D341Med (cell line): ENCODE measurements at regions not wholly inside any gene's neighbourhood (a gene's known extent, or its start where the extent isn't known, plus 50 kb on each side); places are given as distances from the start of the nearest gene placed in this dataset.

Source experiments
- DNase-seq: peaks from one replicate; pipeline ENCODE4 v3.0.0; 2012; ENCODE audit warnings: low spot score

DNA sequence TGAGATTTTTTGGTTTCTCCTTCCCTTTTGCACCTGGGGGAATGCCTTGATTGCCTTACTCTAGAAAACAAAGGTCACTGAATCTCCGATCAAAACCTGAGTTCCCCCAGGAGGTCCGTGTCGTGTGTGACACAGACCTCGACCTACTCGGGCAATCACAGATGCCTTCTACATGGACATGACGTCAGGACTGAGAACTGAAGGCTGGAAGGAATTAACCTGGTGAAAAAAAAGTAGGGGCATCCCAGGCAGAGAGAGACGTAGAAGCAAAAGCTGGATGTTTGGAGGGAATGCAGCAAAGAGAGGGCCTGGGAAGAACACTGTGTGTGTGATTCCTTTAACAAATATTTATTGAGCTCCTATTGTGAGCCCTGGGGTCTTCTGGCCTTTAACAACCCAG is 178.0 kb downstream of the PRDM2 start:
- no peak for DNase-seq

DNA sequence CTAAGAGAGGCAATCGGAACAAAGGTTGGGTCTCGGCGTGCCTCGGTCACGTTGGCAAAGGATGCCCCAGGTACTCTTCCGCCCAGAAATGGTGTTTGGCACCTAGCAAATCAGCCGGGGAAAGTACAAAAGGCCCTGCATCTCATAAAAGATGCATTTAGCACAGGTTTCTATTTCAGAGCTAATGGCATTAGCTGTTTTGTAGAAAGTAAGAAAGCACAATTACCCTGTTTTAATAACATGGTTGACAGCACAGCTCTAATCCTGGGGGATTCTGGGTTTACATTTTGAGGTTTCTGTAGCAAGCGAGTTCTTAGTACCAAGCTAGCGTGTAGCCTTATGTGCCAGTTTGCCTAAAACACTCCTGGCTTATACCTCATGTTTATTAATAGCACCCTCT is 178.5 kb downstream of the PRDM2 start:
- DNase-seq = no peak

DNA sequence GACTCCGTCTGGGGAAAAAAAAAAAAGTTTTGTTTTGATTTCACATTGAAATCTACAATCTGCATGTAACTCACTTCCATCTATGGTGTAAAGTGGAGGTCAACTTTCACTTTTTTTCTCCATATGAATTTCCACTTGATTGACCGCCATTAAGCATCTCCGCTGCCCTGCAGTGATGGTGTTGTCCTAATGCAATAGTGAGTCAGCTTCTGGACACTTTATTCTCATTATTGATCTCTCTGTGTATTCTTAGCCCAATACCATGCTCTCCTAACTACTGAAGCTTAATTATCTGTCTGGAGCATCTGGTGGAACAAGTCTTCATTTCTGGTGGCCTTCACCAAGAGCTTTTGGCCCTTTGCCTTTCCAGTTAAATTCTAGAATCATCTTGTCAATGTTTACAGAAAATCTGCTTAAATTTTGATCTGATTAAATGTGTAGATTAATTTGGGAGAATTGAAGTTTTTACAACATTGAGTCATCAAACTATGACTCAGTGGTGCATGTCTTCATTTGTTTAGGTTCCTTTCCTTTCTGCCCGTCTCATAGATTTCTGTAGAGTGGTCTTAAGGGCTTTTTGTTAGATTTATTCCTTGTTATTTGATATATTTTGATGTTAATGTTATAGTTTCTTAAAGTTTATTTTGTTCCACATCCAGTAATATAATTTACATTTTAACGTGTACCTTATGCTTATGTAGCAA is 181.5 kb downstream of the PRDM2 start:
- no peak for DNase-seq

DNA sequence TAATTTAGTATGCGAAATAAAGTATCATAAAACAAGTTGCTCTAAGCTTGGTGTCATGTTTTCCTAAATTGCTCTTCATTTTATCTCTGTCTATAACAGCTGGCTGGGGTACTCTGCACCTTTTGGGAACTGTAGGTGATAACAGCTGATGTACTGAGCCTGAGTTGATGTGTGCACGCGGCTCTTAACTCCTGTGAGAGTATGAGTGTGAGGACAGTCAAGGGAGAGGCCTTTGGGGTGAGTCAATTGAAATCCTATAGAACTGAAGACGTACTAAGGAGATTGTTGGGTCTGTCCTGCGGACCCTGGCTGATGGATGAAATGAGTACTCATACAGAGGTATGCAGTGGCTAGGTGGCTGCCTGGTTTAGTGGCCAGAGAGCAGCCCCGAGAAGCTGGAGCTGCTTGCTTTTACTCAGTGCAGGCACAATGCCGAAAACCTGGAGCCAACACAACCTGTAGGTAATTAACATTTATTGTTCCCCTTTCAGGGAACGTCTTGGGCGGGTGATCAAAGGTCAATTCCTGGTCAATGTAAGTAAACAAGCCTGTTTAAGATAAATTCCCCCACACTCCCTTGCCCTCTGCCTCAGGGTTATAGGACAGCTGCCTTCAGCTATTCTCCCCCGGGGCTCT is 188.5 kb downstream of the PRDM2 start:
- DNase-seq = no peak

DNA sequence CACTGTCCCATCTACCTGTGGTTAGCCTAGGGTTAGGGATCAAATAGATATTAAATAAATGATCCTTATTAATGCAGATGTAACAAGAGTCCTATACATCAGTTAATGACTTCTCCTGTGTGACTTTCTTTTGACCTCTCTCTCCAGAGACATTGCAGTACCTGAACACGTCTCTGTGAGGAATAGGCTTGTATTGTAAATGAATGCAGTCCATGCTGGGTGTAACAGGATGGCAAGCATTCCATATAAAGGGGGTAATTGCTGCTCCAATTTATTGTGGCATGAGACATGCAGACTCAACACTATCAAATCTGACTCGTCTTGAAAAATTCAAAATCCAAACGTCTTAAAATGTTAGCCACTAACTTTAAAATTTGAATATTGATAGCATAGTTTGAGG is 189.5 kb downstream of the PRDM2 start:
- no peak for DNase-seq

DNA sequence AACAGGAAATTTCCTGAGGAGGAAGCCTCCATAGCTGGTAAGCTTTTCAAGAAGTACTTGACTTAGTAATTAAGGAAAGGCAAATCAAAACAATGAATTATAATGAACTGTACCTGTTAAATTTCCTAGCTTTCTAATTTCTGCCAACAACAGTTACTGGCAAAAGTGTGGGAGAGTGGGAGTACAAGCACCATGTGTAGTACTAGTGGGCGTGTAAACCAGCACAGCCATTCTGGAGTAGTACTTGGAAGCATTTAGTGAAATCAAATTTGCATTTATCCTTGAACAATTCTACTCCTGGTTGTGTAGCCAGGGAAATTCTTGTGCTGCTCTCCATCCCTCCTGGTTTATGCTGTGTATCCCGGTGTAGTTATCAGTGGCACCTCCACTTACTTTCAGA is 190.8 kb downstream of the PRDM2 start:
- DNase-seq = no peak

DNA sequence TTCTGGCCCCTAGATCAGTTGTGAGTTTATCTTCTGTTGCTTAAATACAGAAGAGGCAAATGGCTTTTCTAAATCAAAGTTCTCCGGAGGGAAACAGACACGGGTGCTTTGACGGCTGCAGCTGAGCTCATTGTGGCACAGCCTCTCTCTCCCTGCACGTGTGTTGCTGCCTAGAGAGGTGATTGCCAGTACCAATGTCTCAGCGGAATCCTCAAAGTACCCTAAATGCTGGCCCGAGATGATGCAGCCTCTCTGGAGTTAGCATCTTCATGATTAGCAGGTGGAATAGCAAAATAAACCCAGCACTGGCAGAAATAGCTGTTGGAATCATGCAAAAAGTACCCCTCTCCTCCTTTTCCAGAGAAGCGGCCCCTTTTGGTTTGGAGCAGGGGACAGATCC is 192.2 kb downstream of the PRDM2 start:
- no peak for DNase-seq

DNA sequence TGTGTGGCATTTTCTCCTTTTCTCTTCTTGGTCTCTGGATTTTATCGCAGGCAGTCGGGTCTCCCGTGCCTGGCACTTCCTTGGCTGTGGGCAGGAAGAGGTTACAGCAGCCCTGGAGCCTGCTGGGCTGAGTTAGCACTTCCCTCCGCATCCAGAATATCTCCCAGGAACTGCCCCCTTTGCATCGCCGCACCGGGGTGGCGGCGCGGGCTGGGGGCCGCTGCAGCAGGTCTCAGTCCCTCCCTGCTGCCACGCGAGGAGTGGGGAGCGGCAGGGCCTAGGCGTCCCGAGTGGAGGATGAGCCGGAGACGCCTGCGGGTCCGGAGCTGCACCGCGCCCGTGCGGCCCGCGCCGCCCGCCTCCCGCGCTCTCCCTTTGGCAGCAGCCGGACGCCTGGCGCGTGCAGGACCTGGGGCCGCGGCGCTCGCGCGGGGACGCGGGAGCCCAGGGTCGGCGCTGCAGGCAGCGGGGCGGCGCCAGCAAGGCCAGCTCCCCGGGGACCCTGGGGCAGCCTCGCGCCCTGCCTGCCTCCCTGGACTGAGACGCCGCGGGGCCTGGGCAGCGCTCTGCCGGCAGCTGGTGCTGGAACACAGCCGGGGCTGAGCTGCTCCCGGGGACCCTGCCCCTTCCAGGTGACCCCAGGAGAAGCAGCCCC is 192.8 kb downstream of the PRDM2 start:
- peak; percentile 42 for DNase-seq

DNA sequence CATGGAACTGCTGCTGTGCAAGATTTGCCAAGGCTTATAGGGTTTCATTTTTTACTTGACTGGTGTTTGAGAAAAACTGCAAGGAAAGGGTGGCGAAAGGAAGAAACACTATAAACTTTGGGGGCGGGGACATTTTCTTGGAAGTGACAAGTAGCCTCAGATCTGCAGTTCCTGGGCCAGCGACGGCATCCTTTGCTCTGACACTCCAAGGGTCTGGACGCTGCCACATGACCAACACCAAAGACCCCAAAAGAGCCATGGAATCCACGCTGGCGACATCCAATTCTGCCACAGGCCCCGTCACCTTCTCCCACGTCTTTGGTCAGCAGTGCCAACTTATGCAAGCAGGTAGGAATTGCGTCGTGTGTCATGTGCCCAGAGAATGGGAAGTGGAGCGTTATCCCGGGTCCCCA is 193.4 kb downstream of the PRDM2 start:
- no peak for DNase-seq

DNA sequence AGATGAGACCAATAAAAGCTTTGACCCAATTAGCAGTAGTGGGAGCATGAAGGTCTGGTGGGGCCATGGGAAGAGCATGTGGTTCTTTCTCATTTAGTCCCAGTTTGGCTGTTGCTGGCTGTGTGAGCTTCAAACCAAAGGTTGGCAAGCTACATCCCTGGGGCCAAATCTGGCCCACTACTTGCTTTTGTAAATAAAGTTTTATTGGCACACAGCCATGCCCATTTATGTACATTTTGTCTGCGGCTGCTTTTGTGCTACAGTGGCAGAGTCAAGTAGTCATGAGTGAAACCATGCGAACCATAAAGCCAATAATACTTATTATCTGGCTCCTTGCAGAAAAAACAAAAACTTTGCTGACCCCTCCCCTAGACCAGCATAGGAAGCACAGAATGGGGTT is 196.9 kb downstream of the PRDM2 start:
- DNase-seq = no peak

DNA sequence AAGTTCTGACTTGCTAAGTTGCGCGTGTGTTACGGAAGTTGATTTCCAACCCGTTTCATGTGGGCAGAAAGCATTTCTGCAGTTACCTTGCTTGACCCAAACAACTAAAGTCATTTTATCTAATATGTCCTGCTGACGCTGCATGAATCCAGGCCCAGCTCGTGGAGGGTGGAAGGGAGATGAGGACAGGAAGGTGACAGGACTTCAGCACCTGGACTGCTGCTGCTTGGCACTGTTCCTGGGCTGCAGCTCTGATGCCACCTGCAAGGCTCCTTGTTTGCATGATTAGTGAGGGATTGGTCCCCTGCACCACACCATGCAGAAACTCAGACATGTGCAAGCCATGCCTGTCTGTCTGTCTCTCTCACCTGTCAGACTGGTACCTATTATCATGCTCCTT is 198.4 kb downstream of the PRDM2 start:
- DNase-seq = no peak

DNA sequence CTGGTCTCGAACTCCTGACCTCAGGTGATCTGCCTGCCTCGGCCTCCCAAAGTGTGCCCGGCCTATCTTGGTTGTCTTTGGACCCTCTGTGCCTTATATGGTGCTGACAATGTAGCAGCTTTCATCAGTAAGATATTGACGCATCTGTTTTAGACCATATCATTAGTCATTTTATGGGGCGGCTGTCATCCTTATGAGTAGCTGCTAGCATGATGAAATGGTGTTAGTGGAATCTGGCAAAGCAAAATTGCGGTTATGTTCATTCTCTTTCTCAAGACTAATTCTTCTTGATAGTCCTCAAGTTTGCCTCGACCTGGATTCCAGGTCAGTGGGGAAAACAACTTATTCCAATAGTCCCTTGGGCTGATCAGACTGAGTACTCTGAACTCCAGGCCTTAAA is 199.9 kb downstream of the PRDM2 start:
- DNase-seq = no peak

DNA sequence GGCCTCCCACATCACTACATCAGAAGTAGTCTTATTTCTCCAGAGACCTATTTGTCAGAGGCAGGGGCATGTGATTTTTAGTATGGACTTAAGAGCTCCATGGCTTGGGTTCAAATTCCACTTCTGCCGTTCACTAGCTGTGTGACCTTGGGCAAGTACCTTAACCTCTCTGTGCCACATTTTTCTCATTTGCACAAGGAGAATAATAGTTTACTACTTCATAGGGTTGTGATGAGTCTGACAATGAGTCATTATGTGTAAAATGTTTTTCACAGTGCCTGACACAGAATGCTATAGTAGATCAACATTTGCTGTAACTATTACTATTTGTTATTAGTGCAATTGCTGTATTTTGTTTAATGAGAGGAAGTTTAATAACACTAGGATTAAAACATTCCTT is 200.6 kb downstream of the PRDM2 start:
- no peak for DNase-seq

DNA sequence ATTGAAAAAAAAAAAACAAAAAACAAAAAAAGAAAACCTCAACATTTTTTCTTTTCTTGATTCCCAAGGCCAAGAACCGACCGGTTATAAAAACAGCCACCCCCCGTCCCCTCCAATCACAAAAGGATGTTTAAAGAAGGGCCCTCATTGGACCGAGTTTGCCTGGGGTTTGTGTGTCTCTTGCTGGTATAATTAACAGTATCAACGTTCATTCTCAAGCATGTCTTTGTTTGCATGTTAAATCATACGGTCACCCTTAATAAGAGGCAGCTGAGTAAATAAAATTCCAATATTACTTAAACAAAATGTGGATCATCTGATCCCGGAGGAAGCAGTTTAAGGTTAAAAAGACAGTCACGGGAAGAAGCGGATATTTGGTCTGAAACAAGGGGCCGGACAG is 201.1 kb downstream of the PRDM2 start:
- DNase-seq = no peak

DNA sequence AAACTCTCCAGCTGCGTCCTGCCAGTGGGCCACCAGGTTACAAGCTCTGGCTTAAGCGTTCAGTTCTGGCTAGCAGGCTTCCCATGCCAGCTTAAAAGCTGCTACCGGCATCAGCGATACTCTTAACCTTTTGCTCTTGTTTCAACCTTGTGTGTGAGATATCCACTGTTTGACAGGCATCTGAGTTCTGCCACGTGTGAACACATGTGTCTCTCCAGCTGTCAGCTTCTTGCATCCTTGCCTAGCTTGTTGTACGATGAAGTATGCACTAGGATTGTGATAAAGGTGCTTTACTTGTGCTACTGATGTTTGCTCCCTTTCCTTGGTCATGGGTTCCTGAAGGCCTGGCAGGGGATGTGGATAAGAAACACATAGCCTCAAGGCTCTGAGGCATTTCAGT is 201.6 kb downstream of the PRDM2 start:
- DNase-seq = no peak

DNA sequence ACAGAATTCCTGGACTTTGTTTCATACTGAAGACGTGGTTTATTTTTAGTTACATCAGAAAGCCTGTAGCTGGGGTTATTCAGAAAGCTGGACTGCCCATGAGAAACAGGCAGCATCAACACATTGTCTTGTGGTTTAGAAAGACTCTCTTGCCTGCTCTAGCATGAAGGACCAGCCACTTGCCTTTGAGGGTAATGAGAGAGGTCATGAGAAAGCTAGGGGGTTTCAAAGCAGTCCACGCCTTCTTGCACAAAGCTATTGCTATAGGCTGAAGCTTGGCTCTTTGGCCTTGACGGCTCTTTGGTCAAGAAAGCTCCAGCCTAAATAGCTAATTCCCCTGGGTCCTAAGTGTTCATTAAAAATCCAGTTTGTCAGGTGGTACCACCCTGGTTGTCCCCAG is 208.1 kb downstream of the PRDM2 start:
- no peak for DNase-seq

DNA sequence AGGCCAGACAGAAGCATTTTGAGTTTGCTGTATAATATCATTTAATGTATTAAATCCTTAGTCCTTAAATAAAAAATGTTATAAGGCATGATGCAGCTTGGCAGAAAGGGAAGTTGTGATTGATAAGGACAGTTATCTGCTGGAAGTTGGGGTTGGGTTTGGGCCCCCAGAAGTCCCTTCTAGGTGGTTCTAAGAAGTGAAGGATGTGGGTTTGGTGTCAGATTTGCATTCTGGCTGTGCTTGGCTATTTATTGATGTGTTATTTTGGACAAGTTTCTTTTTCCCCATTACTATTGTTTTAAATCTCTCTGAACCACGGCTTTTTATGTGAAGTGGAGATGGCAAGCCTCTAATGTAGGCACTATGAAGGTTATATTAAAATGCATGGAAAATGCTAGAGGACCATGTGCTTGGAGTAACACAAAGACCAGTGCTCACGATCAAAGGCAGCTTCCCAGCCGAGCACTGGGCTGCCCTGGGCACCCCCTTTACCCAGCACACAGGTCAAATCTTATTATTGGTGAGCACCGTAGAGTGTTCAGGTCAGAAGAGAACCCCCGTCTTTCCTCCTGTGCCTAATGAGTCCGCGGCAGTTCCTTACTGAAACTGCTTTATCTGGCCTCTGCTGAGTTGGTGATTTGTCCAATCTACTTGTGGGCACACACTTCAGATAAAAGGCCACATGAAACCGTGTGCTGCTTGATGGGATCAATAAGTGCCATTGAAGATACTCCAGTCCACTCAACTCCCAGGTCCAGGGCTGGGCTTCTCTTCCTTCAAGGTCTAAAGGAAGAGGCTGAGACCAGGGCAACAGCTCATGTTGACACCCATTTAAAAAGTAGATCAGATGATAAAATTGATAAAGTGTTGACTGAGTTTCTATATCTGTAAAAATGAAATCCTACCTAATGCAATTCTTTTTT is 212.0 kb downstream of the PRDM2 start:
- DNase-seq = no peak

DNA sequence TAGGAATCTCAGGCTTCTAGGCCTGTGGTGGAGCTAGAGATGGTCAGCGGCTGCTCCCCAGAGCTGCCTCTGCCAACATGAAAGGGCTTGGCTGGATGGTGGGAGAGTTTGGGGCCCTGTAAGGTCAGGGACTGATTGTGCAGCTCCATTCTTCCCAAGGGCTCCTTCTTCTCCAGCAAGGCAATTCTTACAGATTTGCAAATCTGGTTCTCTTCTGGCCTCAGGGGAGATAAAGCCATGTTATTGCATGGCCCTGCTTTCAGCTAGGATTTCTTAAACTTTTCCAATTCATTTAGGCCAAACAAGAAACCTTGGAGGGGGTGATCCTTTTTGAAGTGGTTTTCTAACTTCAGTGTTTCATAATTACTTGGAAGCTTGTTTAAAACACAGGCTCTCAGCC is 213.4 kb downstream of the PRDM2 start:
- no peak for DNase-seq

DNA sequence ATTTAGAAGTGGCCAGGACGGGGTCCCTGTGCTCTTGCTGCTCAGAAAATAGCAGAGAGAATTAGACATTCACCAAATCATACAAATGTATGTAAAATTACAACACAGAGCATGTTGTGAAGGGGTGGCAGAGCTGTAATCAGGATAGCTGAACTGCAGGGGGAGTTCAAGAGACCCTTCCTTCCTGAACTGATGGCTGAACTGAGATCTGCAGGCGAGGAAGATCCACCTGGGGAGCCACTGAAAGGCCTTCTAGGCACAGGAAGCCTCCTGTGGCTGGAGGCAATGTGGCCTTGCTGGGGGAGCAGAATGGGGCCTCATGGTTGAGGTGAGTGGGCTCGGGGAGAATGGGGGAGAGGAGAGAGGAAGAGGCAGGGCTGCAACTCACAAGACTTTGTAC is 216.5 kb downstream of the PRDM2 start:
- DNase-seq = no peak

DNA sequence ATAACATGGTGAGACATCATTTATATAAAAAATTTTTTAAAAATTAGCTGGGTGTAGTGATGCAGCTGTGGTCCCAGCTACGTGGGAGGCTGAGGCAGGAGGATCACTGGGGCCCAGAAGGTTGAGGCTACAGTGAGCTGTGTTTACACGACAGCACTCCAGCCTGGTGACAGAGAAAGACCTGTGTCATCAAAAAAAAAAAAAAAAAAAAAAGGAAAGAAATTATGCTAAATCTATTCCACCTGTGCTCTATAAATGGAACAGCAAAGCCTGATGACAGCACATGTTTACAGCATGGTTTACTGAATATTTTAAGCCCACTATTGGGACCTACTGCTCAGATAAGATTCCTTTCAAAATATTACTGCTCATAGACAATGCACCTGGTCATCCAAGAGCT is 217.6 kb downstream of the PRDM2 start:
- no peak for DNase-seq

DNA sequence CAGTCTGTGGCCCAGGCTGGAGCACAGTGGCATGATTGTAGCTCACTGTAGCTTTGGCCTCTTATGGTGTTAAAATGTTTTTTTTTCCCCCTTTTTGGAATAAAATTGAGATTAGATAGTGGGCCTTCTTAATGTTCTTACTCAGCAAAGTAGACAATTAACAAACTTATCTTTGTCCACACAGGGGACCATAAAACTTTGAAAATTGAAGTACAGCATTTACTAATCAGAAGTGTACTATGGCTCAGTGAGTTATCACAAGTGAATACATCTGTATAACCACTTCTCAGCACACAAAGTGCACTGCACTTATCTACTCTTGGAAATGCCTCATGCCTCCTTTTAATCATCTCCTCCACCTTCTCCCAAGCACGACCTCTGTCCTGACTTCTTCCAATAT is 218.9 kb downstream of the PRDM2 start:
- no peak for DNase-seq

DNA sequence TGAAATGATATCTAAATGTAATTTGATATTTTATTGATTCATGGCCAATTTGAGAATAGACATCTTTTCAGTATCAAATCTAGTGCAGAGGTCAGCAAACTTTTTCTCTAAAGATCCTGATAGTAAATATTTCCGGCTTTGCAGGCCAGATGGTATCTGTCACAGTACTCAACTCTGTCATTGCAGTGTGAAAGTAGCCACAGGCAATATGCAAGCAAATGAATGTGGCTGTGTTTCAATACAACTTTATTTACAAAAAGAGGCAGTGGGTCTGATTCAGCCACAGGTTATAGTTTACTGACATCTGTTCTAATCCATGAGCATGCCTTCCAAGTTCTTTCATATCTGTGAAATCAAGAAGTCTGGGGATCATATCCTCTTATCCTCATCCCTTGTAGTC is 221.2 kb downstream of the PRDM2 start:
- no peak for DNase-seq
